ENCODE measurements at regions not wholly inside any gene's neighbourhood (a gene's known extent, or its start where the extent isn't known, plus 50 kb on each side); places are given as distances from the start of the nearest gene placed in this dataset.

DNA sequence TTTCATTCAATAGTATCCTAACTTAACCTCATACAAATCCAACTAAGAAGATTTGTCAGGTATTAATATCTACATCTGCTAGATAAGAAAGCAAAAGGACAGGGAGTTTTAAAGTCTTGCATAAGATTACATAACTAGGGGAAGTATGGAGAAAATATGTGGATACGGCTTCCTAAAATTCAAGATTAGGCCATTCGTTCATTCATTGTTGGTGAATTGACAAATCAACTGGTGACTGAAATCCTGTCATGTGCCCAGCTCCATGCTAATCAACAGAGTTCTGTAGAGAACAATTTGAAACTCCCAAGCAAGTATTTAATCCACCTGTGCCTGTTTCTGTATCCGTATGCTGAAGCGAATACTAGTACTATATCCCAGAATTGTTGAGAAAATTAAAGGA lies 260.9 kb upstream of the USP15 start:
- Histone ChIP-seq H3K4me1 (ENCODE audit: control insufficient read depth in 4 of 4, insufficient read depth in 4 of 4, low read length in 3 of 4) (no peaks in the 10 kb centered on the region), H3K27me3 (ENCODE audit: control insufficient read depth in 4 of 4, insufficient read depth in 4 of 4, low read length in 3 of 4) (no peaks in the 10 kb centered on the region), H3K4me3 (ENCODE audit: low read depth in 1 of 3, low read length in 3 of 3) (no peak overlapping the region), H3K9ac (ENCODE audit: low read depth in 1 of 2, low read length in 2 of 2) (no peak overlapping the region), H3K9me3 (ENCODE audit: control insufficient read depth in 4 of 4, low read length in 3 of 4) (no peaks in the 10 kb centered on the region), H3K36me3 (ENCODE audit: control insufficient read depth in 4 of 4, insufficient read depth in 3 of 4, low read depth in 1 of 4, low read length in 3 of 4) (no peaks in the 10 kb centered on the region), H3K27ac (ENCODE audit: low read depth in 1 of 2, low read length in 2 of 2) (no peak overlapping the region)
- WGBS, result 64% methylated on average over 4 of the region's 4 CpGs
- TF ChIP-seq RXRA (IDR thresholded peaks at IDR 0.05) (no peak), FOXA2 (IDR thresholded peaks at IDR 0.05) (no peak), HNF4A (conservative IDR thresholded peaks at IDR 0.05) (no peak), GABPA (IDR thresholded peaks at IDR 0.05 in 1 of 2, conservative IDR thresholded peaks at IDR 0.05 in 1 of 2) (no peak), HNF4G (IDR thresholded peaks at IDR 0.05) (no peak), SP1 (IDR thresholded peaks at IDR 0.05) (no peak), JUND (IDR thresholded peaks at IDR 0.05) (no peak), TAF1 (conservative IDR thresholded peaks at IDR 0.05) (no peak), RAD21 (IDR thresholded peaks at IDR 0.05) (no peak)
- TF ChIP-seq, protein P1, sequence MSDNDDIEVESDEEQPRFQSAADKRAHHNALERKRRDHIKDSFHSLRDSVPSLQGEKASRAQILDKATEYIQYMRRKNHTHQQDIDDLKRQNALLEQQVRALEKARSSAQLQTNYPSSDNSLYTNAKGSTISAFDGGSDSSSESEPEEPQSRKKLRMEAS (IDR thresholded peaks at IDR 0.05), result no peak
- TF ChIP-seq, protein P2, sequence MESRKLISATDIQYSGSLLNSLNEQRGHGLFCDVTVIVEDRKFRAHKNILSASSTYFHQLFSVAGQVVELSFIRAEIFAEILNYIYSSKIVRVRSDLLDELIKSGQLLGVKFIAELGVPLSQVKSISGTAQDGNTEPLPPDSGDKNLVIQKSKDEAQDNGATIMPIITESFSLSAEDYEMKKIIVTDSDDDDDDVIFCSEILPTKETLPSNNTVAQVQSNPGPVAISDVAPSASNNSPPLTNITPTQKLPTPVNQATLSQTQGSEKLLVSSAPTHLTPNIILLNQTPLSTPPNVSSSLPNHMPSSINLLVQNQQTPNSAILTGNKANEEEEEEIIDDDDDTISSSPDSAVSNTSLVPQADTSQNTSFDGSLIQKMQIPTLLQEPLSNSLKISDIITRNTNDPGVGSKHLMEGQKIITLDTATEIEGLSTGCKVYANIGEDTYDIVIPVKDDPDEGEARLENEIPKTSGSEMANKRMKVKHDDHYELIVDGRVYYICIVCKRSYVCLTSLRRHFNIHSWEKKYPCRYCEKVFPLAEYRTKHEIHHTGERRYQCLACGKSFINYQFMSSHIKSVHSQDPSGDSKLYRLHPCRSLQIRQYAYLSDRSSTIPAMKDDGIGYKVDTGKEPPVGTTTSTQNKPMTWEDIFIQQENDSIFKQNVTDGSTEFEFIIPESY (IDR thresholded peaks at IDR 0.05), result no peak
- TF ChIP-seq, protein P3, sequence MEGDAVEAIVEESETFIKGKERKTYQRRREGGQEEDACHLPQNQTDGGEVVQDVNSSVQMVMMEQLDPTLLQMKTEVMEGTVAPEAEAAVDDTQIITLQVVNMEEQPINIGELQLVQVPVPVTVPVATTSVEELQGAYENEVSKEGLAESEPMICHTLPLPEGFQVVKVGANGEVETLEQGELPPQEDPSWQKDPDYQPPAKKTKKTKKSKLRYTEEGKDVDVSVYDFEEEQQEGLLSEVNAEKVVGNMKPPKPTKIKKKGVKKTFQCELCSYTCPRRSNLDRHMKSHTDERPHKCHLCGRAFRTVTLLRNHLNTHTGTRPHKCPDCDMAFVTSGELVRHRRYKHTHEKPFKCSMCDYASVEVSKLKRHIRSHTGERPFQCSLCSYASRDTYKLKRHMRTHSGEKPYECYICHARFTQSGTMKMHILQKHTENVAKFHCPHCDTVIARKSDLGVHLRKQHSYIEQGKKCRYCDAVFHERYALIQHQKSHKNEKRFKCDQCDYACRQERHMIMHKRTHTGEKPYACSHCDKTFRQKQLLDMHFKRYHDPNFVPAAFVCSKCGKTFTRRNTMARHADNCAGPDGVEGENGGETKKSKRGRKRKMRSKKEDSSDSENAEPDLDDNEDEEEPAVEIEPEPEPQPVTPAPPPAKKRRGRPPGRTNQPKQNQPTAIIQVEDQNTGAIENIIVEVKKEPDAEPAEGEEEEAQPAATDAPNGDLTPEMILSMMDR (IDR thresholded peaks at IDR 0.05; ENCODE audit: low read depth, low read length, missing input control), result no peak
- DNase-seq (ENCODE audit: low spot score), result no peak

DNA sequence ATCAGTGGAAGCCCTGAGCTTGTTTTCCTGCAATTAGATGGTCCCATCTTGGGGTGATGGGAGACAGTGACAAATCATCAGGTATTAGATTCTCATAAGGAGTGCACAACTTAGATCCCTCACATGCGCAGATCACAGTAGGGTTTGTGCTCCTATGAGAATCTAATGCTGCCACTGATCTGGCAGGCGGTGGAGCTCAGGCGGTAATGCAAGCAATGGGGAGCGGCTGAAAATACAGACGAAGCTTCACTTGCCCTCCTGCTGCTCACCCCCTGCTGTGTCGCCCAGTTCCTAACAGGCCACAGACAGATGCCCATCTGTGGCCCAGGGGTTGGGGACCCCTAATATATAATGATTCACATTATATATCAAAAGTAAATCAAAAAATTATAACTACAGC lies 258.8 kb upstream of the USP15 start:
- Histone ChIP-seq H3K4me1 (ENCODE audit: control insufficient read depth in 4 of 4, insufficient read depth in 4 of 4, low read length in 3 of 4) (peaks cover 0 to 3% (median 0%) of the 10 kb centered on the region in 4 donors), H3K9ac (ENCODE audit: low read depth in 1 of 2, low read length in 2 of 2) (no peak overlapping the region), H3K9me3 (ENCODE audit: control insufficient read depth in 4 of 4, low read length in 3 of 4) (no peaks in the 10 kb centered on the region), H3K27me3 (ENCODE audit: control insufficient read depth in 4 of 4, insufficient read depth in 4 of 4, low read length in 3 of 4) (no peaks in the 10 kb centered on the region), H3K36me3 (ENCODE audit: control insufficient read depth in 4 of 4, insufficient read depth in 3 of 4, low read depth in 1 of 4, low read length in 3 of 4) (no peaks in the 10 kb centered on the region), H3K4me3 (ENCODE audit: low read depth in 1 of 3, low read length in 3 of 3) (no peak overlapping the region), H3K27ac (ENCODE audit: low read depth in 1 of 2, low read length in 2 of 2) (no peak overlapping the region)
- TF ChIP-seq, protein P3 (IDR thresholded peaks at IDR 0.05; ENCODE audit: low read depth, low read length, missing input control), result no peak
- TF ChIP-seq, protein P1 (IDR thresholded peaks at IDR 0.05), result no peak
- TF ChIP-seq NR2F2 (IDR thresholded peaks at IDR 0.05) (no peak), TAF1 (conservative IDR thresholded peaks at IDR 0.05) (no peak)
- DNase-seq (ENCODE audit: low spot score), result no peak
- 95% methylated on average over 6 of the region's 6 CpGs for WGBS
